Transverse colon (tissue), 4 donors: ENCODE measurements at regions not wholly inside any gene's neighbourhood (a gene's known extent, or its start where the extent isn't known, plus 50 kb on each side); places are given as distances from the start of the nearest gene placed in this dataset.

Experiments used
- CTCF ChIP-seq, 5 experiments: fragments of 200-600 bp in 3 of 5; fragments of 450-650 bp in 2 of 5; sonication (generic) in 3 of 5; IDR thresholded peaks; 1 replicate in 2 of 5; 2 replicates in 3 of 5; pipeline ENCODE4 v1.5.1; 2016 to 2017; ENCODE audit warnings: antibody characterized with exemption in 5 of 5, inconsistent platforms in 3 of 5, mild to moderate bottlenecking in 2 of 5, moderate library complexity in 1 of 5
- EP300 ChIP-seq: sonication (generic); formaldehyde crosslinking; IDR thresholded peaks from one replicate; pipeline ENCODE4 v1.6.1; 2017; ENCODE audit warnings: antibody characterized with exemption, low read depth
- POLR2A ChIP-seq: fragments of 450-650 bp; IDR thresholded peaks from one replicate; pipeline ENCODE4 v1.6.1; 2016; ENCODE audit warnings: antibody characterized with exemption, mild to moderate bottlenecking, moderate library complexity
- POLR2AphosphoS5 ChIP-seq, 3 donors: sonication (generic); formaldehyde crosslinking; IDR thresholded peaks; one replicate each; pipeline ENCODE4 v1.6.1; 2016; ENCODE audit warnings: antibody characterized with exemption in 3 of 3

- TF ChIP-seq CTCF (IDR thresholded peaks at IDR 0.05) (no peak), POLR2AphosphoS5 (IDR thresholded peaks at IDR 0.05) (no peak), POLR2A (no peak), EP300 (no peak)
These were observed 54.2 kb upstream of the EPS8L3 start for GRCh38 chr1:109817881-109818270.
